ENCODE measurements at regions not wholly inside any gene's neighbourhood (a gene's known extent, or its start where the extent isn't known, plus 50 kb on each side); places are given as distances from the start of the nearest gene placed in this dataset.

- no peak for DNase-seq
Measured at GRCh38 chr6:134738211-134738885, 211.6 kb downstream of the ALDH8A1 start.

DNA sequence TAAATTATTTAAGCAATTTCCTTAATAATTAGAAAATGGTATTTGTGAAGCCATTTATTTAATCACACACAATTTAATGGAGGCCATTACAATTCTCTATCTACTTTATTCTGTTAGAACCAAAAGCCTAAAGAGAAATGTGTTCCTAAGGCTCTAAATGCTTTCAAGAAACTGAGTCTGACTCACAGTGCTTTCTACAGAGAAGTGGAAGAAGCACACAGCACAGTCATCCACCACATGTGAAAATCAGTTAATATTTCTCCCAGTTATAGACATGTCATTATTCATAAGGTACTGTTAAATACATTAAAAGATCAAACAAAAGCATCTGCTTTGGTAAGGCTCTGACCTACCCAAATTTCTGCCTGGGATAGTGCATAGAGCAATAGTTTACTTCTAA lies 214.4 kb downstream of the ALDH8A1 start:
- DNase-seq = no peak

DNA sequence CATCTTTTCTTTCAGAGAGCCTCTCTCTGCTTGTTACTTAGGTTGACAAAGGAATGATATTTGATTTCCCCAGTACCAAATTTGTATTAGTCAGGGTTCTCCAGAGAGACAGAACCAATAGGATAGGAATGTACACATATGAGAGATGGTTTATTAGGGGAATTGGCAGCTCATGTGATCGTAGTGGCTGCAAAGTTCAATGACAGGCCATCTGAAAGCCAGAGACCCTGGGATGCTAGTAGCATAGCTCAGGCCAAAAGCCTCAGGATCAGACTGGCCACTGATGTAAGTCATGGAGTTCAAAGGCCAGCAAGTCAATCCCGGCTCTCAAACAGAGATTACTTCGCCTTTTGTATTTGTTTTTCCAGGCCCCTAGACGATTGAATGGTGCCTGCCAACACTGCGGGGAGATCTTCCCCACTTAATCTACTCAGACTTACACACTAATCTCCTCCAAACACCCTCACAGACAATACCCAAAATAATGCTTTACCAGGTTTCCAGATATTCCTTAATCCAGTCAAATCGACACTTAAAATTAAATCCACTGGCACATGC lies 215.5 kb downstream of the ALDH8A1 start:
- no peak for DNase-seq

GRCh38 chr6:134733801-134734200 lies 216.1 kb downstream of the ALDH8A1 start:
- no peak for DNase-seq

- DNase-seq = no peak
Measured at GRCh38 chr6:134732763-134733162, 217.1 kb downstream of the ALDH8A1 start.

- DNase-seq = no peak
Measured at GRCh38 chr6:134731615-134732014, 218.3 kb downstream of the ALDH8A1 start.

DNA sequence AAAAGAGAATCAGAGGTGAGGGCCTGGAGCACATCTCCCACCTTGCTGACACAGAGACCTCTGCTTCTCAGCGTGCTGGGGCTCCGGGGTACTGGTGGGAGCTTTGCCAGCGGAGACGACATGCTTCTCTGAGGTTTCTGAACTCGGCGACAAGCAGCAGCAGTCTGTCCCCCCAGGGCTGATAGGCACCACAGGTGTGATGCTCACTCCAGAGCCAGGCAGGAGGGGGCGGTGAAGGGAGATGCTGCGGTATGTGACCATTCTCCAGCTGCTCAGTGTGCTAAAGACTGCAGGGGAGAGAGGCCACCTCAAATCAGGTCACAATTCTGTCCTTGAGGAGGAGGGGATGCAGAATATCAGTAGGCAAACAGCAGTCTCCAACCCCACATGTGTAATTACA lies 219.9 kb downstream of the ALDH8A1 start:
- no peak for DNase-seq

DNA sequence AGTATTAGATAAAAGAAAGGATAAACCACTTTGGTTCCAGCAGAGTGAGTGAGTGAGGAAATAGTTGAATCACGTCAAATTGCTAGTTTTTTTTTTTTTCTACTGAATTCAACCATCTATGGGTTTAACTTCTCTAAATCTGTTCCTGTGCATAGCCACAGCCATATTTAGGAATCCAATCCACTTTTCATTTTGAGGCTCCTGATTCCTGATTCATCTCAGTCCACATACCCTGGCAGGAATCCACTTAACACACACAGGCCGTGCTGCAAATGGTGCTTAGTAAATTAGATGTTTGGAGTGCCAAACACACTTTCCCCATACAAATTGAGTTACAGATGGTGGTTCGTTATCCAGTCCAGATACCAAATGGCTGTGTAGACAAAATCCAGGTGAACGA lies 220.3 kb downstream of the ALDH8A1 start:
- no peak for DNase-seq

- DNase-seq = no peak
Measured at GRCh38 chr6:134727081-134727480, 222.8 kb downstream of the ALDH8A1 start.

GRCh38 chr6:134725590-134725989 lies 224.3 kb downstream of the ALDH8A1 start:
- DNase-seq = no peak

GRCh38 chr6:134724771-134725340 lies 225.0 kb downstream of the ALDH8A1 start:
- no peak for DNase-seq

- DNase-seq = no peak
Measured at GRCh38 chr6:134723081-134723871, 226.6 kb downstream of the ALDH8A1 start.

DNA sequence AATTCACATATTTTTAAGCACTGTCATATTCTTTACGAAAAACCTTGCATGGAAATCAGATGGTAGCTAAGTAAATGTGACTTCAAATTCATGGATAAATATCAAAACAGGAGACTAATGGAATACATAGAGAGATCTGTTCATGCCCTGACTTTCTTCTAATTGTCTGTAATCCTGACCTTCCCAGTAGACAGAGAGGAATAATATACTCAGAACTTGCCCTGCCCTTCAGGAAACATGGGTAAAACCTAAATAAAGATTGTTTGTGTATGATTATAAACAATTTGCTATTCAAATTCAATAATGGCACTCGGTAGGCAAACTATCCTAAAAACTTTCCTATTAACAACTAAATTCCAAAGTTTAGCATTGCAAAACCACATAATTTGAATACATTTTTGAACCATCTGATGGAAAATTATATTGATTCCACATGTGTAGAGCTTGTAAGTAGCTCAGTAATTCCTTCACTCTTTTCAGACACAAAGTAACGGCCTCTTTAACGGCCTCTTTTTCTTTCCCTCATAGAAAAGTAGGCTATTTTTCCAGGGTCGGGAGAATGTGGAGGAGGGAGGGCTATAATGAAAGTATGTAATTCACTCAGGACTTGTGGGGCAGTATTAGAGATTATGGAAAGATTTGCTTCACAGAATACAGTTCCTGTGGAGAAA lies 227.6 kb downstream of the ALDH8A1 start:
- DNase-seq = no peak

GRCh38 chr6:134721060-134721405 lies 228.9 kb downstream of the ALDH8A1 start:
- no peak for DNase-seq

DNA sequence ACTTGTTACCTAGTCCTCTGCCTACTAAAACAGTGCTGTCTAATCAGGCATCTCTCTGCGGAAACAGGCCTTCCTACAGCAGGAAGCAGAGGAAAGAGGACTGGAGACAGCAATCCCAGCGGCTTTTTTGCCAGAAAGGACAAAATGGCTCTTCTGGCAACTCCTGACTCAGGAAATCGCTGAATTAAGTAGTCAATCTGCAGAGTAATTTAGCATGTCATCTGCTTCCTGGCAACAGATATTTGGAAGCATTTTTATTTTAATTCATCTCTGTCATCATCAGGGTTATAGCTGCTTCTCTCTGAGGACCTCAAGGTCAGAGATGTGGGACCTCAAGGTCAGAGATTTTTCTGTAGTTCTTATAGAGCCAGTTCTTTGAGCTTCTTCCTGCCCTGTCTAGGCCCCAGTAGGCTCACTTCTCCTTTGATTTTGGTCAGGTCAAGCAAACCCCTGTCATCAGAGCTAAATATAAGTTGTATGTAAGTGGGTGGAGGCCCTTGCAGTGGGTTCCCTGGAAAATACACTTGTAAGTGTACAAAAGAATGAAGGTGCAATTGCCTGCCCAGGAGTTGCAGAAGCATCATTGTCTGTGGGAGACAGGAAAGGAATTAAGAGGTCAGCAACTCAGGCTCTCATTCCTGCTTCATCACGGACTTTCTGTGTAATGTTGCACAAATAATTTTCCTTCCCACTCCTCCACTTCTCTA lies 229.4 kb downstream of the ALDH8A1 start:
- DNase-seq = no peak

- no peak for DNase-seq
Measured at GRCh38 chr6:134719911-134720310, 230.0 kb downstream of the ALDH8A1 start.

- DNase-seq = no peak
Measured at GRCh38 chr6:134719286-134719685, 230.6 kb downstream of the ALDH8A1 start.

DNA sequence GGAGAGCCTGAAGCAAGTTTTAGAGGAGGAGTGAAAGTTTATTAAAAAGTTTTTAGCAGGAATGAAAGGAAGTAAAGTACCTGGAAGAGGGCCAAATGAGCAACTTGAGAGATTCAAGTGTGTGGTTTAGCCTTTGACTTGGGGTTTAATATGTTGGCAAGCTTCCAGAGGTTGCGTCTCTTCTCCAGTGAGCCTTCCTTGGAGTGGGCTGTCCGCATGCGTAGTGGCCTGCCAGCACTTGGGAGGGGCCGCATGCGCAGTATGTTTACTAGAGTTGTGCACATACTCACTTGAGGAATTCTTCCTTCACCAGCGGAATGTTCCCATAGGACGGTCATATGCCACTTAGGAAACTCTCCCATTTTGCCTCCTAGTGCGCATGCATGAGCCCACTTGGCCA lies 235.2 kb downstream of the ALDH8A1 start:
- no peak for DNase-seq

GRCh38 chr6:134714113-134714512 lies 235.8 kb downstream of the ALDH8A1 start:
- no peak for DNase-seq

DNA sequence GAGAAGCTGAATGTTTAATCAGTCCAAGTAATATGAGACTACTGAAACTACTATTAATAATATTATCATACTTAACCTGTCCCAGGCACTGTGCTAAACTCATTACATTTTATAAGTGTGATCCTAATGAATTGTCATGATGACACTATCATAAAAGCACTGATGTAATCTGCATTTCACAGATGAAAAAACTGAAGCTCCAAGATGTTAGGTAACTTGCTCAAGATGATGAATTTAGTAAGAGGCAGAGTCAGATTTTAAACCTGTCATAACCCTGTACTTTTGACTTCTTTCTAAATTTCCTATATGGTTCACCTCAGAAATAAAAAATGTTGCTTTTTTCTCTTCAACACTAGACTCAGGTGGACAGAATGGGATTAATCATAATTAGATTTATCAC lies 237.6 kb downstream of the ALDH8A1 start:
- DNase-seq = no peak

GRCh38 chr6:134708079-134708478 lies 241.8 kb downstream of the ALDH8A1 start:
- DNase-seq = no peak

- DNase-seq = no peak
Measured at GRCh38 chr6:134707342-134708031, 242.4 kb downstream of the ALDH8A1 start.

All from CD4-positive, alpha-beta T cell treated with Interleukin-17A for 4 hours (primary cell).